Upper lobe of right lung (tissue), 1 donor: ENCODE measurements at regions not wholly inside any gene's neighbourhood (a gene's known extent, or its start where the extent isn't known, plus 50 kb on each side); places are given as distances from the start of the nearest gene placed in this dataset.

Experiments used
- ATAC-seq: fragments of 200-7000 bp; cut with Tn5 transposase; one replicate; pipeline ENCODE4 v1.9.1; 2020; ENCODE audit warnings: mild to moderate bottlenecking, moderate library complexity
- DNase-seq: peaks from one replicate; pipeline ENCODE4 v3.0.0-alpha.2; 2020
- H3K27ac ChIP-seq: fragments of 200-600 bp; one replicate; pipeline ENCODE4 v1.8.0; 2022
- H3K27me3 ChIP-seq: fragments of 200-600 bp; one replicate; pipeline ENCODE4 v1.8.0; 2022; ENCODE audit warnings: mild to moderate bottlenecking
- H3K36me3 ChIP-seq: fragments of 200-600 bp; one replicate; pipeline ENCODE4 v1.8.0; 2022
- H3K4me1 ChIP-seq: fragments of 200-600 bp; one replicate; pipeline ENCODE4 v1.8.0; 2022
- H3K4me3 ChIP-seq: fragments of 200-600 bp; one replicate; pipeline ENCODE4 v1.8.0; 2022; ENCODE audit warnings: mild to moderate bottlenecking
- H3K9me3 ChIP-seq: fragments of 200-600 bp; one replicate; pipeline ENCODE4 v1.8.0; 2022
- intact Hi-C: fragments of 100-400 bp; cut with DNase I; formaldehyde crosslinking; loops from one replicate; pipeline ENCODE4 v1.11.0; 2022
- TF ChIP-seq, protein P1 (sequence below): fragments of 200-600 bp; IDR thresholded peaks from one replicate; pipeline ENCODE4 v1.8.0; 2022; ENCODE audit warnings: antibody characterized with exemption
- donor health status: DM: no; HTN: yes; CAD: no; lungs with severe emphysema.

DNA sequence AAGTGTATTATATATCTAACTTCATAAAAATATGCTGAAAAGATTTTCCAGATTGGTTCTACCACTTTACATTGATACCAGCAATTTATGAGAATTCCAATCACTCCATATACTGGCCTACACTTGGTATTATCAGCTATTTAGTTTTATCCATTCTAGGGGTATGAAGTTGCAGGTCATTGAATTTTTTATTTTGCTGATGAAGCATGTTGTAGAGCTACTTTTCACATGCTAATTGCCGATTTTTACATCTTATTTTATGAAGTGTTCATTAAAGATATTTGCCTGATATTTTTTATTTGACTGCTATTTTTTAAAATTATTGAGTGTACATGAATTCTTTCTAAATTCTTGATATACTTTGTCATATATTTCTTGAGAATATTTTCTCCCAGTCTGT lies 542.1 kb downstream of the ADCYAP1 start:
- TF ChIP-seq, protein P1, sequence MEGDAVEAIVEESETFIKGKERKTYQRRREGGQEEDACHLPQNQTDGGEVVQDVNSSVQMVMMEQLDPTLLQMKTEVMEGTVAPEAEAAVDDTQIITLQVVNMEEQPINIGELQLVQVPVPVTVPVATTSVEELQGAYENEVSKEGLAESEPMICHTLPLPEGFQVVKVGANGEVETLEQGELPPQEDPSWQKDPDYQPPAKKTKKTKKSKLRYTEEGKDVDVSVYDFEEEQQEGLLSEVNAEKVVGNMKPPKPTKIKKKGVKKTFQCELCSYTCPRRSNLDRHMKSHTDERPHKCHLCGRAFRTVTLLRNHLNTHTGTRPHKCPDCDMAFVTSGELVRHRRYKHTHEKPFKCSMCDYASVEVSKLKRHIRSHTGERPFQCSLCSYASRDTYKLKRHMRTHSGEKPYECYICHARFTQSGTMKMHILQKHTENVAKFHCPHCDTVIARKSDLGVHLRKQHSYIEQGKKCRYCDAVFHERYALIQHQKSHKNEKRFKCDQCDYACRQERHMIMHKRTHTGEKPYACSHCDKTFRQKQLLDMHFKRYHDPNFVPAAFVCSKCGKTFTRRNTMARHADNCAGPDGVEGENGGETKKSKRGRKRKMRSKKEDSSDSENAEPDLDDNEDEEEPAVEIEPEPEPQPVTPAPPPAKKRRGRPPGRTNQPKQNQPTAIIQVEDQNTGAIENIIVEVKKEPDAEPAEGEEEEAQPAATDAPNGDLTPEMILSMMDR: no peak
- H3K9me3 ChIP-seq: no peaks in the 10 kb centered on the region
- ATAC-seq (no peak), DNase-seq (no peak)
- no peak overlapping the region for H3K27ac ChIP-seq
- H3K4me1 ChIP-seq: no peaks in the 10 kb centered on the region
- intact Hi-C loops: no loop called here
- no peak overlapping the region for H3K4me3 ChIP-seq
- H3K27me3 ChIP-seq: no peaks in the 10 kb centered on the region
- H3K36me3 ChIP-seq: no peaks in the 10 kb centered on the region

DNA sequence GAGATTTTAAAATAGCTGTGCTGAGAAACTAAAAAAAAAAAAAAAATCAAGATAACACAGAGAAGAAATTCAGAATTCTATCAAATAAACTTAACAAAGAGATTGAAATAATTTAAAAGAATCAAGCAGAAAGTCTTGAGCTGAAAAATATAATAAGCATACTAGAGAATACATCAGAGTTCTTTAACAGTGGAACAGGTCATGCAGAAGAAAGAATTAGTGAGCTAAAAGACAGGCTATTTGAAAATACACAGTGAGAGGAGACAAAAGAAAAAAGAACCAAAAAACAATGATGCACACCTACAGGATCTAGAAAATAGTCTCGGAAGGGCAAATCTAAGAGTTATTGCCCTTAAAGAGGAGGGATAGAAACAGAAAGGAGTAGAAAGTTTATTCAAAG lies 548.1 kb downstream of the ADCYAP1 start:
- Histone ChIP-seq H3K27ac (no peak overlapping the region), H3K9me3 (no peaks in the 10 kb centered on the region), H3K4me1 (no peaks in the 10 kb centered on the region), H3K36me3 (no peaks in the 10 kb centered on the region), H3K4me3 (no peak overlapping the region), H3K27me3 (no peaks in the 10 kb centered on the region)
- TF ChIP-seq, protein P1: no peak
- ATAC-seq (no peak), DNase-seq (no peak)
- intact Hi-C loops: no loop called here

DNA sequence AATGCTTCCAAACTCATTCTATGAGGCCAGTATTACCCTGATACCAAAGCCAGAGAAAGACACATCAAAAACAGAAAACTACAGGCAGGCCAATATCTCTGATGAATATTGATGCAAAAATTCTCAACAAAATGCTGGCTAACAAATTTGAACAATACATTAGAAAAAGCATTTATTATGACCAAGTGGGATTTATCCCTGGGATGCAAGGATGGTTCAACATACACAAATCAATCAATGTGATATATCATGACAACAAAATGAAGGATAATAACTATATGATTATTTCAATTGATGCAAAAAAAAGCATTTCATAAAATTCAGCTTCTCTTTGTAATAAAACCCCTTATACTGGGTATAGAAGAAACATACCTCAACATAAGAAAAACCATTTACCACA lies 550.9 kb downstream of the ADCYAP1 start:
- TF ChIP-seq, protein P1: no peak
- DNase-seq (no peak), ATAC-seq (no peak)
- H3K27ac ChIP-seq: no peak overlapping the region
- no peaks in the 10 kb centered on the region for H3K9me3 ChIP-seq
- intact Hi-C loops: no loop called here
- H3K4me1 ChIP-seq: no peaks in the 10 kb centered on the region
- no peak overlapping the region for H3K4me3 ChIP-seq
- no peaks in the 10 kb centered on the region for H3K36me3 ChIP-seq
- H3K27me3 ChIP-seq: no peaks in the 10 kb centered on the region

DNA sequence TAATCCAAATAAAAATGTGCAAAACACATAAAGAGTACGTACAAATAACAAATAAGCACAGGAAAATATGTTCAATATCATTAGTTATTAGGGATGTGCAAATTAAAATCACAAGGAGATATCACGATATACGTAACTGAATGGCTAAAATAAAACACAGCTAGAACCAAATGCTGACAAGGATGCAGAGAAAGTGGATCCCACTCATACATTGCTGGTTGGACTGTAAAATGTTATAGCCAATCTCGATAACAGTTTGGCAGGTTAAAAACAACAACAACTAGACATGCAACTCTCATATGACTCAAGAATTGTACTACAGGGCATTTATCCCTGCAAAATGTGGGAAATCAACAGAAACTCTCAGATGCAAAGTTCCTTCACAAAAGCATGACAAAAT lies 553.9 kb downstream of the ADCYAP1 start:
- intact Hi-C loops: no loop called here
- H3K4me3 ChIP-seq: no peak overlapping the region
- TF ChIP-seq, protein P1: no peak
- no peak overlapping the region for H3K27ac ChIP-seq
- H3K36me3 ChIP-seq: no peaks in the 10 kb centered on the region
- H3K27me3 ChIP-seq: no peaks in the 10 kb centered on the region
- ATAC-seq (no peak), DNase-seq (no peak)
- H3K4me1 ChIP-seq: no peaks in the 10 kb centered on the region
- no peaks in the 10 kb centered on the region for H3K9me3 ChIP-seq

DNA sequence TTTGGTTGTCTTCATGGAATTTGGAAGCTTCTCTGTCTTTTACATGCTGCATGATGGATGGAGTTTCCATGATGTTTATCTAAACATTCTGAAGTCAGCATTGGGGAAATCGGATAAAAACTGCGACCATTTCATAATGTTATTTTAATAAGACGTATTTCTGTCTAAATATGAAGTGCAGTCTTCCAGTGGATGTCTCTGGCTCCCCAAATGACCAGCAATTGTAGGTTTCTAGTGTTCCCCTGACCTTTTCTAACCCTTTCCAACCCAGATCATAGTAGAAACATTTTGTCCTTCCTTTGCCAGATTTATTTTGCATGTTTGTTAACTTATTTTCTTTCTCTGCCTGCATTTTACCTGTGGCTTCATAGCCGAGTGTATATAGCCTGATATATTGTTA lies 559.3 kb downstream of the ADCYAP1 start:
- Histone ChIP-seq H3K9me3 (no peaks in the 10 kb centered on the region), H3K27ac (no peak overlapping the region), H3K4me3 (no peak overlapping the region), H3K27me3 (no peaks in the 10 kb centered on the region), H3K4me1 (no peaks in the 10 kb centered on the region), H3K36me3 (no peaks in the 10 kb centered on the region)
- TF ChIP-seq, protein P1: no peak
- no peak for DNase-seq
- intact Hi-C loops: no loop called here
- ATAC-seq: no peak
